A673 (cell line): ENCODE measurements at regions not wholly inside any gene's neighbourhood (a gene's known extent, or its start where the extent isn't known, plus 50 kb on each side); places are given as distances from the start of the nearest gene placed in this dataset.

Experiments
- BruUV-seq: library from RNA; stranded (reverse); fragments of 400-500 nt; replicated peaks from 2 replicates; lab custom pipeline; 2021; lab: Mats Ljungman, UMichigan
- CTCF ChIA-PET: fragments of 300-600 bp; sonication (Branson Sonifier 250); formaldehyde crosslinking; loops from one replicate; lab custom pipeline; 2022; ENCODE audit warnings: antibody characterized with exemption; lab: Charles Lee
- POLR2A ChIA-PET: fragments of 300-600 bp; sonication (Branson Sonifier 250); formaldehyde crosslinking; loops from one replicate; lab custom pipeline; 2022; ENCODE audit warnings: antibody characterized with exemption; ENCODE audit not compliant: low non-redundant PET; lab: Charles Lee
- DNase-seq: peaks from one replicate; pipeline ENCODE4 v3.0.0-alpha.2; 2015; ENCODE audit warnings: low spot score
- H3K27ac ChIP-seq: fragments of 200-600 bp; sonication (generic); 2 replicates; pipeline ENCODE4 v1.5.1; 2016; ENCODE audit warnings: mixed run types, low read depth, mild to moderate bottlenecking, mixed read lengths, antibody characterized with exemption, low read length; ENCODE audit not compliant: poor library complexity, severe bottlenecking
- H3K27me3 ChIP-seq: fragments of 200-600 bp; sonication (generic); replicated peaks from 2 replicates; pipeline ENCODE4 v1.6.1; 2017; ENCODE audit warnings: mixed run types, low read depth, mild to moderate bottlenecking, mixed read lengths, antibody characterized with exemption, low read length; ENCODE audit not compliant: insufficient read depth, poor library complexity
- H3K36me3 ChIP-seq: fragments of 200-600 bp; sonication (generic); 2 replicates; pipeline ENCODE4 v1.6.1; 2016; ENCODE audit warnings: mixed run types, mild to moderate bottlenecking, mixed read lengths, antibody characterized with exemption, low read length; ENCODE audit not compliant: insufficient read depth, poor library complexity, severe bottlenecking
- H3K4me1 ChIP-seq: fragments of 200-600 bp; sonication (generic); 2 replicates; pipeline ENCODE4 v1.6.1; 2017; ENCODE audit warnings: mixed run types, mild to moderate bottlenecking, mixed read lengths, antibody characterized with exemption, low read length; ENCODE audit not compliant: insufficient read depth, poor library complexity, severe bottlenecking
- H3K4me3 ChIP-seq: fragments of 200-600 bp; sonication (generic); 2 replicates; pipeline ENCODE4 v1.5.1; 2016; ENCODE audit warnings: low read depth, mixed run types, mild to moderate bottlenecking, mixed read lengths, low read length; ENCODE audit not compliant: poor library complexity, severe bottlenecking
- H3K9me3 ChIP-seq: fragments of 200-600 bp; sonication (generic); 2 replicates; pipeline ENCODE4 v1.6.1; 2016; ENCODE audit warnings: mixed run types, low read depth, mild to moderate bottlenecking, mixed read lengths, antibody characterized with exemption, low read length; ENCODE audit not compliant: poor library complexity, severe bottlenecking
- EZH2 ChIP-seq: fragments of 200-600 bp; sonication (generic); IDR thresholded peaks from 2 replicates; pipeline ENCODE4 v1.6.1; 2017; ENCODE audit warnings: borderline replicate concordance, low read depth, mild to moderate bottlenecking, mixed read lengths, antibody characterized with exemption, low read length; ENCODE audit not compliant: poor library complexity, severe bottlenecking
- intact Hi-C: fragments of 100-400 bp; cut with micrococcal nuclease; formaldehyde crosslinking; loops from one replicate; pipeline ENCODE4 v1.10.0; 2022; ENCODE audit not compliant: unreplicated experiment
- TF ChIP-seq, protein P1 (sequence below): fragments of 300-800, 200-600 bp; sonication (generic); conservative IDR thresholded peaks from 2 replicates; pipeline ENCODE4 v1.5.1; 2017; ENCODE audit warnings: low read depth, mild to moderate bottlenecking, antibody characterized with exemption, low read length, moderate library complexity, mixed read lengths

DNA sequence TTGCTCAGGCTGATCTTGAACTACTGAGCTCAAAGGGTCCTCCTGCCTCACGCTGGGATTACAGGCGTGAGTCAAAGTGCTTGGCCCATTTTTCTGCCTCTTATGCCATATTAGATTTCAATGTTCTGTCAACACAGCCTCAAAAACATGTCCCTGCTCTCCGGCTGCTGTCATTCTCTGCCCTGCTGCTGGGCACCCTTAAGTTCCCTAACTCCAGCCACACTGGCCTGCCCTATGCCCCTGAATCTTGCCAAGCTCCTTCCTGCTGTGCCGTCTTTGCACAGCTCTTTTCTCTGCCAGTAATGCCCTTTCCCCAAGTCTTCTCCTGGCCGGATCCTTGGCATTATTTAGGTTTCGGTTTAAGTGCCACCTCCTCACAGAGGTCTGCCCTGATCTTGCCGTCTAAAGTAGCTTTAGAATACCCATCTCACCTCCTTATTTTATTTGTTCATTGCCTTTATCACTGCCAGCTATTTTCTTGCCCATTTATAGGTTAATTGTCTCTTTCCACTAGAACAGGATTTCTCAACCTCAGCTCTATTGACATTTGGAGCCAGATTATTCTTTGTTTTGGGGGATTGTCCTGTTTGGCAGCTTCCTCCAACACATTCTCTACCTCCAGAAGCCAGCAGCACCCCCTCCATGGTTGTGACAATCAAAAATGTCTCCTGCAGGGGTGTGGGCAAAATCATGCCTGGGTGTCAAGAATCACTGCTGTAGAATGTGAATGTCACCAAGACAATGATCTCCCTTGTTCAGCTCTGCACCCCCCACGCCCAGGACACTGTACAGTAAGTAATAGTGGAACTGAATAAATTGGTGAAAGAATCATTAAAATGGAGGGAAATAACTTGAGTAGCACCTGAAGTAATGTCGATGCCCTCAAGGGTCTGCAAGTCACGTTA is 168.2 kb downstream of the CYLD start:
- H3K4me3 ChIP-seq = no peak overlapping the region
- BruUV-seq = no TSS peak
- POLR2A ChIA-PET = no interaction called here
- no peaks in the 10 kb centered on the region for H3K9me3 ChIP-seq
- no peak overlapping the region for H3K27ac ChIP-seq
- no peak for DNase-seq
- H3K36me3 ChIP-seq = no peaks in the 10 kb centered on the region
- TF ChIP-seq, protein P1, sequence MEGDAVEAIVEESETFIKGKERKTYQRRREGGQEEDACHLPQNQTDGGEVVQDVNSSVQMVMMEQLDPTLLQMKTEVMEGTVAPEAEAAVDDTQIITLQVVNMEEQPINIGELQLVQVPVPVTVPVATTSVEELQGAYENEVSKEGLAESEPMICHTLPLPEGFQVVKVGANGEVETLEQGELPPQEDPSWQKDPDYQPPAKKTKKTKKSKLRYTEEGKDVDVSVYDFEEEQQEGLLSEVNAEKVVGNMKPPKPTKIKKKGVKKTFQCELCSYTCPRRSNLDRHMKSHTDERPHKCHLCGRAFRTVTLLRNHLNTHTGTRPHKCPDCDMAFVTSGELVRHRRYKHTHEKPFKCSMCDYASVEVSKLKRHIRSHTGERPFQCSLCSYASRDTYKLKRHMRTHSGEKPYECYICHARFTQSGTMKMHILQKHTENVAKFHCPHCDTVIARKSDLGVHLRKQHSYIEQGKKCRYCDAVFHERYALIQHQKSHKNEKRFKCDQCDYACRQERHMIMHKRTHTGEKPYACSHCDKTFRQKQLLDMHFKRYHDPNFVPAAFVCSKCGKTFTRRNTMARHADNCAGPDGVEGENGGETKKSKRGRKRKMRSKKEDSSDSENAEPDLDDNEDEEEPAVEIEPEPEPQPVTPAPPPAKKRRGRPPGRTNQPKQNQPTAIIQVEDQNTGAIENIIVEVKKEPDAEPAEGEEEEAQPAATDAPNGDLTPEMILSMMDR = no peak
- TF ChIP-seq EZH2 = no peak
- intact Hi-C loops = no loop called here
- H3K27me3 ChIP-seq = peaks cover 56% of the 10 kb centered on the region
- CTCF ChIA-PET = no interaction called here
- H3K4me1 ChIP-seq = no peaks in the 10 kb centered on the region

GRCh38 chr16:50908468-50908867 is 166.6 kb downstream of the CYLD start:
- TF ChIP-seq EZH2 = no peak
- TF ChIP-seq, protein P1 = no peak
- intact Hi-C loops = no loop called here
- H3K27me3 ChIP-seq = peaks cover 55% of the 10 kb centered on the region
- no peak overlapping the region for H3K27ac ChIP-seq
- H3K4me3 ChIP-seq = no peak overlapping the region
- BruUV-seq = no TSS peak
- DNase-seq = no peak
- CTCF ChIA-PET = no interaction called here
- H3K9me3 ChIP-seq = no peaks in the 10 kb centered on the region
- no peaks in the 10 kb centered on the region for H3K4me1 ChIP-seq
- POLR2A ChIA-PET = no interaction called here
- no peaks in the 10 kb centered on the region for H3K36me3 ChIP-seq

- no peaks in the 10 kb centered on the region for H3K9me3 ChIP-seq
- ChIA-PET CTCF (no interaction called here), POLR2A (no interaction called here)
- no peak overlapping the region for H3K4me3 ChIP-seq
- TF ChIP-seq, protein P1 = no peak
- TF ChIP-seq EZH2 = no peak
- H3K27ac ChIP-seq = no peak overlapping the region
- BruUV-seq = no TSS peak
- intact Hi-C loops = no loop called here
- peaks cover 47% of the 10 kb centered on the region for H3K27me3 ChIP-seq
- no peaks in the 10 kb centered on the region for H3K36me3 ChIP-seq
- H3K4me1 ChIP-seq = no peaks in the 10 kb centered on the region
- DNase-seq = no peak
Measured at GRCh38 chr16:50906454-50906853, 164.6 kb downstream of the CYLD start.
